ENCODE measurements at regions not wholly inside any gene's neighbourhood (a gene's known extent, or its start where the extent isn't known, plus 50 kb on each side); places are given as distances from the start of the nearest gene placed in this dataset.

GRCh38 chr2:15782769-15783294 lies 157.5 kb upstream of the MYCN start:
- no peak for TF ChIP-seq CTCF (IDR thresholded peaks at IDR 0.05; ENCODE audit: control insufficient read depth, insufficient read depth, low read depth, low read length, missing control alignments)
- H3K4me3 ChIP-seq (ENCODE audit: control insufficient read depth, low read depth, low read length) = no peak overlapping the region
- no peak for DNase-seq (ENCODE audit: low read depth)

- TF ChIP-seq CTCF (IDR thresholded peaks at IDR 0.05; ENCODE audit: control insufficient read depth, insufficient read depth, low read depth, low read length, missing control alignments) = no peak
- H3K4me3 ChIP-seq (ENCODE audit: control insufficient read depth, low read depth, low read length) = no peak overlapping the region
- no peak for DNase-seq (ENCODE audit: low read depth)
These were observed 156.9 kb upstream of the MYCN start for GRCh38 chr2:15783489-15783888.

- TF ChIP-seq CTCF (IDR thresholded peaks at IDR 0.05; ENCODE audit: control insufficient read depth, insufficient read depth, low read depth, low read length, missing control alignments) = no peak
- H3K4me3 ChIP-seq (ENCODE audit: control insufficient read depth, low read depth, low read length) = no peak overlapping the region
- DNase-seq (ENCODE audit: low read depth) = no peak
These were observed 156.1 kb upstream of the MYCN start for GRCh38 chr2:15784106-15784885.

GRCh38 chr2:15784886-15785801 lies 155.2 kb upstream of the MYCN start:
- TF ChIP-seq CTCF (IDR thresholded peaks at IDR 0.05; ENCODE audit: control insufficient read depth, insufficient read depth, low read depth, low read length, missing control alignments) = no peak
- DNase-seq (ENCODE audit: low read depth) = no peak
- no peak overlapping the region for H3K4me3 ChIP-seq (ENCODE audit: control insufficient read depth, low read depth, low read length)

GRCh38 chr2:15786003-15786654 lies 154.2 kb upstream of the MYCN start:
- TF ChIP-seq CTCF (IDR thresholded peaks at IDR 0.05; ENCODE audit: control insufficient read depth, insufficient read depth, low read depth, low read length, missing control alignments) = no peak
- DNase-seq (ENCODE audit: low read depth) = no peak
- no peak overlapping the region for H3K4me3 ChIP-seq (ENCODE audit: control insufficient read depth, low read depth, low read length)

- DNase-seq (ENCODE audit: low read depth) = no peak
- TF ChIP-seq CTCF (IDR thresholded peaks at IDR 0.05; ENCODE audit: control insufficient read depth, insufficient read depth, low read depth, low read length, missing control alignments) = no peak
- H3K4me3 ChIP-seq (ENCODE audit: control insufficient read depth, low read depth, low read length) = no peak overlapping the region
These were observed 153.4 kb upstream of the MYCN start for GRCh38 chr2:15786901-15787300.

Measured in AG09309 (cell line).